Activated CD8-positive, alpha-beta T cell treated with anti-CD3 and anti-CD28 coated beads for 36 hours (primary cell): ENCODE measurements at regions not wholly inside any gene's neighbourhood (a gene's known extent, or its start where the extent isn't known, plus 50 kb on each side); places are given as distances from the start of the nearest gene placed in this dataset.

Experiments
- ATAC-seq: fragments of 200-7000 bp; cut with Tn5 transposase; one replicate; pipeline ENCODE4 v1.10.0; 2021; ENCODE audit warnings: mild to moderate bottlenecking, moderate library complexity
- CTCF ChIA-PET: fragments of 350-600 bp; sonication (Branson Sonifier 250); formaldehyde crosslinking; loops from one replicate; lab custom pipeline; 2021; ENCODE audit warnings: antibody characterized with exemption; lab: Charles Lee
- POLR2A ChIA-PET: fragments of 350-600 bp; sonication (Branson Sonifier 250); formaldehyde crosslinking; loops from one replicate; lab custom pipeline; 2021; ENCODE audit warnings: antibody characterized with exemption; lab: Charles Lee
- DNase-seq: peaks from one replicate; pipeline ENCODE4 v3.0.0-alpha.2; 2020
- H3K27ac Mint-ChIP-seq: one replicate; pipeline ENCODE4 v1.8.0; 2021; ENCODE audit warnings: mild to moderate bottlenecking, mixed read lengths
- H3K27me3 Mint-ChIP-seq: one replicate; pipeline ENCODE4 v1.8.0; 2021; ENCODE audit warnings: mixed read lengths
- H3K36me3 Mint-ChIP-seq: one replicate; pipeline ENCODE4 v1.8.0; 2021; ENCODE audit warnings: low read depth, mixed read lengths
- H3K4me1 Mint-ChIP-seq: one replicate; pipeline ENCODE4 v1.8.0; 2021; ENCODE audit warnings: low read depth, mixed read lengths
- H3K4me3 Mint-ChIP-seq: one replicate; pipeline ENCODE4 v1.8.0; 2021; ENCODE audit warnings: mild to moderate bottlenecking, moderate library complexity, mixed read lengths
- H3K9me3 Mint-ChIP-seq: one replicate; pipeline ENCODE4 v1.8.0; 2021; ENCODE audit warnings: mixed read lengths
- intact Hi-C: fragments of 100-400 bp; cut with micrococcal nuclease; formaldehyde crosslinking; loops from one replicate; pipeline ENCODE4 v1.10.0; 2022
- TF ChIP-seq, protein P1 (sequence below): fragments of 200-600 bp; IDR thresholded peaks from one replicate; pipeline ENCODE4 v1.8.0; 2022; ENCODE audit warnings: antibody characterized with exemption, mild to moderate bottlenecking

DNA sequence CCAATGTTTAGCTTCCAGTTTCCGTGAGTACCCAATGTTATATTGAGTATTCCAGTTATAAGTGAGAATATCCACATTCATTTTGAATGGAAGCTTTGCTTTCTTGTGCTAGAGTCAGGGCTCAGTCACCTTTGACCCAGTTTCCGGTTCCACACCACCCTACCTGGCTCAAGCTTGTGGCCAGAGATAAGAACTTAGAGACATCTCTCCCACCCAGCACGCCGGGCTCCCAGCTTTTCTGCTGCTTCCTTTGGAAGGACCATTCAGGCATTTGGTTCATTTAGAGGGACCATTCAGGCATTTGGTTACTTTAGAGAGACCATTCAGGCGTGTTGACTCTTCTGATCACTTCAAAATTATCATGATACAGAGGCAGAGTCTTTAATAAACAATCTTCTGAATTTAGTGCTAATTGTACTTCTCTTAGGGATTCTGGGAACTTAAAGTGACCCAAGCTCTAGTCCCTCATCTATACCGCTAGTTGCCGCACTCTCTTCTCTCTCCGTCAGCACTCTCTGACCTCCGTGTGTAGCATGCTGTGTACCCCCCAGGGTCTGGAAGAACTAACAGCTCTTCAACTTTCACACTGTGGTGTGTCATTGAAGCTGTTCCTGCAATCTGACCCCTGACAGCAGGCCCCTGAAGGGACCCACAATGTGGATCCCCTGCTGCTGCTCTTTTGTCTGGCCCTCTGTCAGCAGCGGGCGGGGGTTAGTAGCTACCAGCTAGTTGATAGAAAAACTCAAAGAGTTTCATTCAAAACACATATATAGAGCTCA lies 943.1 kb downstream of the ARAP2 start:
- intact Hi-C loops, result no loop called here
- ATAC-seq (no peak), DNase-seq (no peak)
- Mint-ChIP-seq H3K27ac (no peak overlapping the region), H3K9me3 (no peaks in the 10 kb centered on the region), H3K4me3 (no peak overlapping the region), H3K4me1 (no peaks in the 10 kb centered on the region), H3K36me3 (no peaks in the 10 kb centered on the region), H3K27me3 (no peaks in the 10 kb centered on the region)
- CTCF ChIA-PET, result no interaction called here
- POLR2A ChIA-PET, result no interaction called here
- TF ChIP-seq, protein P1, sequence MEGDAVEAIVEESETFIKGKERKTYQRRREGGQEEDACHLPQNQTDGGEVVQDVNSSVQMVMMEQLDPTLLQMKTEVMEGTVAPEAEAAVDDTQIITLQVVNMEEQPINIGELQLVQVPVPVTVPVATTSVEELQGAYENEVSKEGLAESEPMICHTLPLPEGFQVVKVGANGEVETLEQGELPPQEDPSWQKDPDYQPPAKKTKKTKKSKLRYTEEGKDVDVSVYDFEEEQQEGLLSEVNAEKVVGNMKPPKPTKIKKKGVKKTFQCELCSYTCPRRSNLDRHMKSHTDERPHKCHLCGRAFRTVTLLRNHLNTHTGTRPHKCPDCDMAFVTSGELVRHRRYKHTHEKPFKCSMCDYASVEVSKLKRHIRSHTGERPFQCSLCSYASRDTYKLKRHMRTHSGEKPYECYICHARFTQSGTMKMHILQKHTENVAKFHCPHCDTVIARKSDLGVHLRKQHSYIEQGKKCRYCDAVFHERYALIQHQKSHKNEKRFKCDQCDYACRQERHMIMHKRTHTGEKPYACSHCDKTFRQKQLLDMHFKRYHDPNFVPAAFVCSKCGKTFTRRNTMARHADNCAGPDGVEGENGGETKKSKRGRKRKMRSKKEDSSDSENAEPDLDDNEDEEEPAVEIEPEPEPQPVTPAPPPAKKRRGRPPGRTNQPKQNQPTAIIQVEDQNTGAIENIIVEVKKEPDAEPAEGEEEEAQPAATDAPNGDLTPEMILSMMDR, result no peak

DNA sequence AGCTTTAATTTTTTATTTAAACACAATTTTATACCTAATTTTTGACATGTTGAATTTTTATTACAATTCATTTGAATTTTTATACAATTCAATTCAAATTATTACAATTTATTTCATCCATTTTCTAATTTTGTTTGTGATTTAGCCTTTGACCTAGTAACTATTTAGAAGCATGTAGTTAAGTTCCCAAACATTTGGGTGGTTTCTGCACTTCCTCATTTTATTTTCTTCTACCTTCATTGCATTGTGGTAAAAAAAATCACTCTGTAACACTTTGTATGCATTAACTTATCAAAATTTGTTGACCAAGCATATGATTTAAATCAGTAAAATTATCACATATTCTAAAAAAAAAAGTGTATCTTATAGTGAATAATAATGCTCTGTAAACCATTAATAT lies 928.9 kb downstream of the ARAP2 start:
- ATAC-seq, result no peak
- TF ChIP-seq, protein P1, result no peak
- no peaks in the 10 kb centered on the region for H3K36me3 Mint-ChIP-seq
- DNase-seq, result no peak
- H3K4me3 Mint-ChIP-seq, result no peak overlapping the region
- ChIA-PET CTCF (no interaction called here), POLR2A (no interaction called here)
- H3K4me1 Mint-ChIP-seq, result no peaks in the 10 kb centered on the region
- no peak overlapping the region for H3K27ac Mint-ChIP-seq
- no peaks in the 10 kb centered on the region for H3K27me3 Mint-ChIP-seq
- intact Hi-C loops, result no loop called here
- H3K9me3 Mint-ChIP-seq, result peaks cover 2% of the 10 kb centered on the region

DNA sequence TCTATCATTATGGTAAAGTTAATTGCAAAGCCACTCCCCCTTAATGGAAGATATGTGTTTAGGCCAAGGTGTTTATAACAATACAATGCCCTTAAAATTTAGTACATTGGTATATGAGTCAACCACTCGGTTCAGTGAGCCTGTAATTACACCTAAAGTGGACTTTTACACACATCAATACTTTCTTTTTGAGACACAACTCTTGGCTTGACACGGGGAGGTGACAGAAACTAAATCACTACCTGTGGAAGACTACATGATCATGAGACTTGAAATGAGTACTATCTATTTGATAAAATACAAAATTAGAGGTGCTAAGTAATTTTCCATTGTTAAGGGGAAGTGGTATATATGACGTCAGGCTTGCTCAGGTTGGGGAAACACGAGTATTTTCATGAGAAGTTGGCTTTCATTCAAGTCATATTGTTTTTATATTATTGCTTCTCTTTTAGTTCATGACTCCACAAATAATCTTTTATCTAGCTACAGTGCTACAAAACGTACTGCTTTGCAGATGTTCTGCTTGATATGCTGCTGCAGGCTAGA lies 918.3 kb downstream of the ARAP2 start:
- intact Hi-C loops, result no loop called here
- Mint-ChIP-seq H3K9me3 (no peaks in the 10 kb centered on the region), H3K4me3 (no peak overlapping the region), H3K4me1 (no peaks in the 10 kb centered on the region), H3K27me3 (no peaks in the 10 kb centered on the region), H3K27ac (no peak overlapping the region), H3K36me3 (no peaks in the 10 kb centered on the region)
- TF ChIP-seq, protein P1, result no peak
- DNase-seq (no peak), ATAC-seq (no peak)
- ChIA-PET POLR2A (no interaction called here), CTCF (no interaction called here)

DNA sequence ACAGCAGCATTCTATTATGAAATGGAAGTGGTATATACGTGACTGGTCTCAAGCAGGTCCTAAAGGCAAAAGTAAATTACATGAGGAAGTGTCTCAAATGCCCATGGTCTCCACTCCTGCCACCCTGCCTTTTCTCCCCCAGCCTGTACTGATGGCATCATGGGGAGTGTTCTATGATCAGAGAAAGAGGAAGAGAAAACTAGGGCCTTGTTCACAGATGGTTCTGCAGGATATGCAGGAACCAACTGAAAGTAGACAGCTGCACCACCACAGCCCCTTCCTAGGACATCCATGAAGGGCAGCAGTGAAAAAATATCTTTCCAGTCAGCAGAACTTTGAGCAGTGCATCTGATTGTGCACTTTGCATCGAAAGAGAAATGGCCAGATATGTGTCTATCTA lies 901.5 kb downstream of the ARAP2 start:
- no peak for DNase-seq
- no peak for ATAC-seq
- TF ChIP-seq, protein P1, result no peak
- H3K4me1 Mint-ChIP-seq, result no peaks in the 10 kb centered on the region
- ChIA-PET CTCF (no interaction called here), POLR2A (no interaction called here)
- H3K9me3 Mint-ChIP-seq, result no peaks in the 10 kb centered on the region
- no peaks in the 10 kb centered on the region for H3K27me3 Mint-ChIP-seq
- H3K4me3 Mint-ChIP-seq, result no peak overlapping the region
- no peak overlapping the region for H3K27ac Mint-ChIP-seq
- intact Hi-C loops, result no loop called here
- no peaks in the 10 kb centered on the region for H3K36me3 Mint-ChIP-seq

DNA sequence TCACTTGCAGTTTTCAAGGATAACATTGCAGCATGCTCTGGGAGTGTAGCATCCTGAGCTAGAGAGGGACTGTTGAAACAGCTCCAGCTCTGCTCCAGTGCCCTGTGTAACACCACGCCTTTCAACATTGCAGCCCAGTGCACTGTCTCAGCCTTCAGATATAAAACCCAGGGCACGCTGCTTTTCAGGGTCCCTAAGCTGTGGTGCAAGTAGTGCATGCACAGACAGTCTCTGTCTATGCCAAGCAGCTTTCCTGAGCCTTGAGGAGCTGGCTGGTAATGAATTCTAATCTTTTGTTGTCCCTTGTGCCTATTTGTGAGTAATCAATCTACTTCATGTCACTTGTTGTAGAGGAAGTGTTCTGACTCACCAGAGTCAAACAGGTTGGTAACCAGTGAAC lies 897.0 kb downstream of the ARAP2 start:
- DNase-seq (no peak), ATAC-seq (no peak)
- Mint-ChIP-seq H3K27me3 (no peaks in the 10 kb centered on the region), H3K9me3 (peaks cover 14% of the 10 kb centered on the region), H3K36me3 (no peaks in the 10 kb centered on the region), H3K27ac (no peak overlapping the region), H3K4me3 (no peak overlapping the region), H3K4me1 (no peaks in the 10 kb centered on the region)
- ChIA-PET CTCF (no interaction called here), POLR2A (no interaction called here)
- intact Hi-C loops, result no loop called here
- TF ChIP-seq, protein P1, result no peak
